PC-3 (cell line): ENCODE measurements at regions not wholly inside any gene's neighbourhood (a gene's known extent, or its start where the extent isn't known, plus 50 kb on each side); places are given as distances from the start of the nearest gene placed in this dataset.

Experiments used
- ATAC-seq: fragments of 200-7000 bp; cut with Tn5 transposase; 2 replicates; pipeline ENCODE4 v1.9.1; 2020; ENCODE audit warnings: mild to moderate bottlenecking, moderate library complexity
- BruUV-seq: library from RNA; stranded (reverse); fragments of 400-500 nt; replicated peaks from 2 replicates; lab custom pipeline; 2021; lab: Mats Ljungman, UMichigan
- CTCF ChIA-PET: fragments of 300-600 bp; sonication (Branson Sonifier 250); formaldehyde crosslinking; loops from one replicate; lab custom pipeline; 2022; ENCODE audit warnings: antibody characterized with exemption; lab: Charles Lee
- POLR2A ChIA-PET: fragments of 300-600 bp; sonication (Branson Sonifier 250); formaldehyde crosslinking; loops from one replicate; lab custom pipeline; 2022; ENCODE audit warnings: antibody characterized with exemption; ENCODE audit not compliant: unreplicated experiment; lab: Charles Lee
- DNase-seq: peaks from one replicate; pipeline ENCODE4 v3.0.0-alpha.2; 2015
- H2AFZ ChIP-seq: fragments of 300-600 bp; sonication (generic); 2 replicates; pipeline ENCODE4 v1.6.0; 2016; ENCODE audit warnings: antibody characterized with exemption, low read length
- H3F3A ChIP-seq: fragments of 300-600 bp; sonication (generic); one replicate; pipeline ENCODE4 v1.6.0; 2017; ENCODE audit warnings: antibody characterized with exemption, low read length, control low read depth, mild to moderate bottlenecking; ENCODE audit not compliant: unreplicated experiment
- H3K27ac ChIP-seq: fragments of 300-600 bp; sonication (generic); 2 replicates; pipeline ENCODE4 v1.5.1; 2016; ENCODE audit warnings: mild to moderate bottlenecking, low read length
- H3K27me3 ChIP-seq: fragments of 300-600 bp; sonication (generic); 2 replicates; pipeline ENCODE4 v1.6.1; 2016; ENCODE audit warnings: low read length, mixed read lengths
- H3K36me3 ChIP-seq: fragments of 300-600 bp; sonication (generic); 2 replicates; pipeline ENCODE4 v1.6.1; 2016; ENCODE audit warnings: low read depth, mixed run types, low read length, mixed read lengths
- H3K4me1 ChIP-seq: fragments of 300-600 bp; sonication (generic); 2 replicates; pipeline ENCODE4 v1.5.1; 2016; ENCODE audit warnings: low read length; ENCODE audit not compliant: insufficient read depth
- H3K4me2 ChIP-seq: fragments of 300-600 bp; sonication (generic); 2 replicates; pipeline ENCODE4 v1.6.0; 2016; ENCODE audit warnings: low read length
- H3K4me3 ChIP-seq: fragments of 300-600 bp; sonication (generic); 2 replicates; pipeline ENCODE4 v1.5.1; 2016; ENCODE audit warnings: mild to moderate bottlenecking, low read length, mixed read lengths
- H3K79me2 ChIP-seq: fragments of 300-600 bp; sonication (generic); 2 replicates; pipeline ENCODE4 v1.6.1; 2017; ENCODE audit warnings: low read length, mixed read lengths
- H3K9ac ChIP-seq: fragments of 300-600 bp; sonication (generic); 2 replicates; pipeline ENCODE4 v1.6.0; 2016; ENCODE audit warnings: mild to moderate bottlenecking, low read length
- H3K9me2 ChIP-seq: fragments of 300-600 bp; sonication (generic); replicated peaks from 2 replicates; pipeline ENCODE4 v1.6.1; 2016; ENCODE audit warnings: mixed run types, low read length, mixed read lengths
- H3K9me3 ChIP-seq: fragments of 300-600 bp; sonication (generic); 2 replicates; pipeline ENCODE4 v1.6.1; 2016; ENCODE audit warnings: low read length, mixed read lengths
- H4K20me1 ChIP-seq: fragments of 300-600 bp; sonication (generic); 2 replicates; pipeline ENCODE4 v1.6.1; 2016; ENCODE audit warnings: low read length, mixed read lengths
- CTCF ChIP-seq: fragments of 300-600 bp; sonication (generic); conservative IDR thresholded peaks from 2 replicates; pipeline ENCODE4 v1.5.1; 2017; ENCODE audit warnings: antibody characterized with exemption, low read depth, mild to moderate bottlenecking, low read length
- EZH2 ChIP-seq: fragments of 300-600 bp; sonication (generic); IDR thresholded peaks from one replicate; pipeline ENCODE4 v1.6.1; 2017; ENCODE audit warnings: antibody characterized with exemption, mild to moderate bottlenecking, low read length; ENCODE audit not compliant: unreplicated experiment
- EZH2phosphoT487 ChIP-seq: fragments of 300-600 bp; sonication (generic); IDR thresholded peaks from 2 replicates; pipeline ENCODE4 v1.6.1; 2018; ENCODE audit warnings: mild to moderate bottlenecking, antibody characterized with exemption, low read length, borderline replicate concordance
- intact Hi-C: fragments of 100-400 bp; cut with micrococcal nuclease; formaldehyde crosslinking; loops from 2 replicates; pipeline ENCODE4 v1.9.0; 2023

- TF ChIP-seq CTCF, result no peak
- no peak for TF ChIP-seq EZH2phosphoT487
- no peak for TF ChIP-seq EZH2
- Histone ChIP-seq H2AFZ (no peak overlapping the region), H3K4me3 (no peak overlapping the region), H3K27ac (no peak overlapping the region), H3K4me2 (no peak overlapping the region), H3K4me1 (no peaks in the 10 kb centered on the region), H4K20me1 (no peaks in the 10 kb centered on the region), H3K36me3 (no peaks in the 10 kb centered on the region), H3K27me3 (peaks cover 40% of the 10 kb centered on the region), H3K9ac (no peak overlapping the region), H3K79me2 (no peaks in the 10 kb centered on the region), H3K9me3 (no peaks in the 10 kb centered on the region), H3K9me2 (no peaks in the 10 kb centered on the region), H3F3A (no peaks in the 10 kb centered on the region)
- CTCF ChIA-PET, result no interaction called here
- ATAC-seq, result no peak
- no TSS peak for BruUV-seq
- POLR2A ChIA-PET, result no interaction called here
- DNase-seq, result no peak
- intact Hi-C loops, result no loop called here
Observed at GRCh38 chr10:43960477-43960876, 311.8 kb upstream of the ZNF32 start.

GRCh38 chr10:43960135-43960415, 311.4 kb upstream of the ZNF32 start:
- BruUV-seq, result no TSS peak
- intact Hi-C loops, result no loop called here
- POLR2A ChIA-PET, result no interaction called here

More at GRCh38 chr10:43960135-43960415, 311.4 kb upstream of the ZNF32 start:
- DNase-seq (no peak), ATAC-seq (no peak)
- Histone ChIP-seq H3K4me3 (no peak overlapping the region), H2AFZ (no peak overlapping the region), H3K4me1 (no peaks in the 10 kb centered on the region), H3K9me2 (no peaks in the 10 kb centered on the region), H3K36me3 (no peaks in the 10 kb centered on the region), H3K4me2 (no peak overlapping the region), H3K9ac (no peak overlapping the region), H3K27me3 (peaks cover 36% of the 10 kb centered on the region), H3K27ac (no peak overlapping the region), H3K9me3 (no peaks in the 10 kb centered on the region), H3K79me2 (no peaks in the 10 kb centered on the region), H4K20me1 (no peaks in the 10 kb centered on the region), H3F3A (no peaks in the 10 kb centered on the region)
- TF ChIP-seq EZH2 (no peak), CTCF (no peak), EZH2phosphoT487 (no peak)
- CTCF ChIA-PET, result no interaction called here
